Coronary artery (tissue), 2 donors: ENCODE measurements at regions not wholly inside any gene's neighbourhood (a gene's known extent, or its start where the extent isn't known, plus 50 kb on each side); places are given as distances from the start of the nearest gene placed in this dataset.

Experiments used
- DNase-seq: peaks from one replicate; pipeline ENCODE4 v3.0.0-alpha.2; 2017; ENCODE audit warnings: low spot score
- H3K27ac ChIP-seq, 2 donors: fragments of 200-600 bp; sonication (generic); one replicate each; pipeline ENCODE4 v1.5.1; 2016 to 2019
- H3K4me3 ChIP-seq: fragments of 200-600 bp; sonication (generic); 2 replicates; pipeline ENCODE4 v1.5.1; 2016; ENCODE audit warnings: mild to moderate bottlenecking, moderate library complexity
- CTCF ChIP-seq: fragments of 200-600 bp; sonication (generic); IDR thresholded peaks from one replicate; pipeline ENCODE4 v1.5.1; 2019; ENCODE audit warnings: antibody characterized with exemption

GRCh38 chr17:22569459-22570143 lies 877.3 kb downstream of the KCNJ18 start:
- no peak for DNase-seq
- TF ChIP-seq CTCF, result no peak

DNA sequence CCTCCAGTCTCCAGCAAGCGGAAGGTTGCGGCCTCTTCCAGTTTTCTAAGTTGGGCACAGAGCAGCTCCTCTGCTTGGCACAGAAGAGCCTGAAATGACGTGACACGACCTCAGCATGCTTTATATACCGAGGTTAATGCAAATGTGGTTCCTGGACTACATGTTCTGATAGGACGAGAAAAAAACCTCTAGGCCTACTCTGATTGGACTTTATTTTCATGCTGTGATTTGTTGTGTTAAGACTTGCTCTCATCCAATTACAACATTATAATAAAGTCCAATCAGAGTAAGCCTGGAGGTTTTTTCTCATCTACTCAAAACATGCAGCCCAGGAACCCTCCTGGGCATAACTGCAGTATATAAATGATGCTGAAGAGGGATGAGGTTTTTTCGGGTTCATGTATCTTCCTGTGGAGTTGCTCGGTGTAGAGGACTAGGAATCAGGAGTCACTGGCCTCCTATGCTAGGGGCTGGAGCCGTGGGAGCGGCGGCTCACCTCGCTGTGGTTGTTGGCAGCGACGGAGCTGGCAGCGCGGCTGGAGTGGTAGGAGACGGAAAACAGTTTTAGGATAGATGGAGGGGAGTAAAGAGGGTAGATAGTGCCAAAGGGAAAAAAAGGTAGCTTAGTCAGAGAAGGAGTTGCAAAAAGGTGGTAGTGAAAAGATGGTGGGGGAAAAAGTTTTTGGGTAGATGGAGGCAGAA lies 878.0 kb downstream of the KCNJ18 start:
- DNase-seq, result no peak
- no peak overlapping the region for H3K4me3 ChIP-seq
- no peak for TF ChIP-seq CTCF
- H3K27ac ChIP-seq, result no peak overlapping the region

More at GRCh38 chr17:22569459-22570143, 877.3 kb downstream of the KCNJ18 start:
- H3K27ac ChIP-seq, result no peak overlapping the region
- H3K4me3 ChIP-seq, result no peak overlapping the region

DNA sequence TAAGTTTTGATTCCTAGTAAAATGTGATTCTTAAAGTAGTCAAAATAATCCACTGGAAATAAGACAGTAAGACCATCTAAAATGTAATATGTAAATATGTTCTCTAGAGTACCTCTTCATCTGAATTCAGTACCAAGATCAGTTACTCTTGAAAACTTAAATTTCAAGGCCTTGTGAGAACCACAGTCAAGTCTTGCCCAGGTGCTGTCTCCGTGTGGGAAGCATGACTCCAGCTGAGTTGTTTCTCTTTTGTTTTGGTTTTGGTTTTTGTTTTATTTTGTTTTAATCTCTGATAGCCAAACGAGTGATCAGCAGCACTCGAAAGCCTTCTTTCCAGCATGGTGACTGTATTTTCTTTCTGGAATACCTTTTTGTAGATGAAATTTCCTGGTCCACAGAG lies 907.0 kb downstream of the KCNJ18 start:
- H3K4me3 ChIP-seq, result no peak overlapping the region
- DNase-seq, result no peak
- TF ChIP-seq CTCF, result no peak
- no peak overlapping the region for H3K27ac ChIP-seq

DNA sequence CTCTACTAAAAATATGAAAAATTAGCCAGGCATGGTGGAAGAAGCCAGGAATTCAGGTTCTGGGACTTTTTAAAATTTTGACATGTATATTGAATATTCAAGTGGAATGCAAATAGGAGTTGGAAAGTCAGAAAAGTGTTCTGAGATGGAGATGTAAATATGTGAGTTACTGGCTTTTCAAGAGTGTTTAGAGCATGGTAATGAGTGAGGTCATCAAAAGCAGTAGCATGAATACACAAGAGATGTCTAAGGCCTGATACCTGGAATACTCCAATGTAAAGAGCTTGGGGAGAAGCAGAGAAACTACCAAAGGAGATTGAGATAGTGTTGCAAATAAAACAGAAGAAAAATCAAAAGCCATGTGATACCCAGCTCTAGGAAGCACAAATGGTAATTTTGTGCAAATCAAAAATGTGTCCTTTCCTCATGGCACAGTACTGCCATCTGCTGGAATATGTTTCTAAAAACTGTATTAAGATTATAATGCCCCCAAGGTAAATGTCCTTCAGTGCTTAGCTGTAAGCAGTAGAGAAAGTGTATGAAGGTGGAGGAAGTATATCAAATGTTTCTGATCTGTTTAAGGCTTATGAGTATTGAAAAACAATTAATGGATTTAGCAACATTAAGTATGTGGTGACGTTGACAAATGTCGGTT lies 908.4 kb downstream of the KCNJ18 start:
- no peak for TF ChIP-seq CTCF
- no peak for DNase-seq
- H3K4me3 ChIP-seq, result no peak overlapping the region
- no peak overlapping the region for H3K27ac ChIP-seq
